ENCODE measurements at regions not wholly inside any gene's neighbourhood (a gene's known extent, or its start where the extent isn't known, plus 50 kb on each side); places are given as distances from the start of the nearest gene placed in this dataset.

- DNase-seq (no peak), ATAC-seq (no peak)
- H3K9me3 ChIP-seq = no peaks in the 10 kb centered on the region
- peaks cover 0 to 66% (median 38%) of the 10 kb centered on the region in 9 donors for H3K4me1 ChIP-seq
- intact Hi-C loops (cut with DNase I) = no loop called here
- no peak for TF ChIP-seq CTCF (IDR thresholded peaks at IDR 0.05)
- H3K4me3 ChIP-seq = no peak overlapping the region
- 64 to 79% methylated on average over 1 of the region's 1 CpG for WGBS, 2 donors
- peak overlapping the region; percentile 38 to 83 (median 75) for H3K27ac ChIP-seq
- no peaks in the 10 kb centered on the region for H3K36me3 ChIP-seq
- H3K27me3 ChIP-seq = no peaks in the 10 kb centered on the region
These were observed 78.3 kb upstream of the SLC4A4 start for GRCh38 chr4:71260544-71260943.

DNA sequence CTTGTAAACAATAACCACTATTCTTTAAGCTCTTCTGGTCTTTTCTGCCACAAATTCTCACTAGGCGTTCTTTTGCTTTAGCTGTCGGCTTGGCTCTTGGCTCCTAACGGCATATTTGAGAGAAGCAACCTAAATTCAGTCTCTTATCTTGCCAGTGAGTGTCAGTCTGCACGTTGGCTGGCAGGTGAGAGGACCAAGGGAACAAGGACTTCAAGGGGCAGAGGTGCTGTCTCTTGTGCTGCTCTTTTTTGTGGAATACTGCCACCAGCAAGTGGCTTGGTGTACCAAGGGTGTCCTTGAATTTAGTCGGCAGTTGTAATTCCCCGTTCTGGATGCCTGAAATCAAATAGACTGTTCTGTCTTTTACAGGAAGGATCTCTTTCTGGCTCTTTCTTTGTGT lies 77.8 kb upstream of the SLC4A4 start:
- DNase-seq = peak in 1 of 2 donors; percentile 29
- H3K4me3 ChIP-seq = no peak overlapping the region
- no peaks in the 10 kb centered on the region for H3K9me3 ChIP-seq
- intact Hi-C loops (cut with DNase I) = no loop called here
- peaks cover 0 to 63% (median 39%) of the 10 kb centered on the region in 9 donors for H3K4me1 ChIP-seq
- peak in 7 of 8 donors; percentile 39 to 80 (median 60) for ATAC-seq
- WGBS, 2 donors = 36 to 53% methylated on average over 6 of the region's 6 CpGs
- peak overlapping the region; percentile 38 to 83 (median 75) for H3K27ac ChIP-seq
- no peaks in the 10 kb centered on the region for H3K36me3 ChIP-seq
- no peak for TF ChIP-seq CTCF (IDR thresholded peaks at IDR 0.05)
- H3K27me3 ChIP-seq = no peaks in the 10 kb centered on the region

DNA sequence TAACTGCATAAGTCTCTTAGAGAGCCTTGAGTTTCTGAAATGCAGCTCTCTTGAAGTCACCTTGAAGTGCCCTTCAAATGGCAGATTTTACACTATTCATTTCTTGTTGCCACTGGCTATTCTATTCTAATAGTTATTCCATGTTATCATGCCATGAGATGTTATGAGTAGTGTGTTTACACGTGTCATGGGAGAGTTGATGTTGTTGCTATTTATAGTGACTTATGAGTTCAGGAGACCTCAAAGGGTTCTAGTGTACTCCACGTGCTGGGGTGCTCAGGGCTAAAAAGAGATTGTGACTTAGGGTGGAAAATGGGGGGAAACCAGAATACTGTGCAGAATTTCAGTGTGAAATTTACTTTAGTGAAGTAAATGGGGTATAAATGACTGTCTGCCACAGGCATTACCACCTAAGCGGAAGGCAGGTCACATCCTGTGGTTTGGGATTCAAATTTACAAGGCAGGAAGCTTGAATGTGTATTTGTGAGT lies 77.1 kb upstream of the SLC4A4 start:
- Histone ChIP-seq H3K27me3 (no peaks in the 10 kb centered on the region), H3K9me3 (no peaks in the 10 kb centered on the region), H3K36me3 (no peaks in the 10 kb centered on the region), H3K4me1 (peaks cover 0 to 64% (median 45%) of the 10 kb centered on the region in 9 donors), H3K4me3 (no peak overlapping the region), H3K27ac (peak overlapping the region; percentile 38 to 83 (median 75))
- peak; percentile 62 to 92 (median 84) for ATAC-seq
- no peak for DNase-seq
- intact Hi-C loops (cut with DNase I) = no loop called here
- WGBS, 2 donors = 44 to 54% methylated on average over 3 of the region's 3 CpGs
- no peak for TF ChIP-seq CTCF (IDR thresholded peaks at IDR 0.05)

DNA sequence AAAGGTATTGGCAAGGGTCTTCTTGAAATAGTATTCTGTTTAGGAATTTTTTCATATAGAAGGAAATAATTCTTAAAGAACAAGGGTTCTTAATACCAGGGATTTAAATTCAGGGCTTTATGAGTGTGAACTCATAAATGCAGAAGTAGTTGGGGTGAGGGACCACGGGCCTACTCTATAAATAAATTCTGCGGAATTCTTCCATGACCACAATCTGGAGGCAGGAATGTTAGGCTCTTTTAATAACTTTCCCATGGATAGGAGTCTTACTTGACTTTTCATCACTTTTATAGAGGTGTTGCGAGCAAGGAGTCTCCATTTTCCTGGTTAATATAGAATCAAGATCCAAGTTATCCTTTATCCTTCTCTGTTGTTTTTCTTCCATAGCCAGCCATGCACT lies 76.7 kb upstream of the SLC4A4 start:
- peak overlapping the region; percentile 38 to 83 (median 75) for H3K27ac ChIP-seq
- no peaks in the 10 kb centered on the region for H3K27me3 ChIP-seq
- no peaks in the 10 kb centered on the region for H3K36me3 ChIP-seq
- no peak for TF ChIP-seq CTCF (IDR thresholded peaks at IDR 0.05)
- H3K4me1 ChIP-seq = peaks cover 0 to 69% (median 49%) of the 10 kb centered on the region in 9 donors
- intact Hi-C loops (cut with DNase I) = no loop called here
- no peak overlapping the region for H3K4me3 ChIP-seq
- no peaks in the 10 kb centered on the region for H3K9me3 ChIP-seq
- DNase-seq (no peak), ATAC-seq (no peak)
- WGBS, 2 donors = 39 to 58% methylated on average over 3 of the region's 3 CpGs
